ENCODE measurements at regions not wholly inside any gene's neighbourhood (a gene's known extent, or its start where the extent isn't known, plus 50 kb on each side); places are given as distances from the start of the nearest gene placed in this dataset.

- Histone ChIP-seq H2BK120ac (replicated peaks; ENCODE audit: low read depth, low read length) (no peak overlapping the region), H2BK15ac (ENCODE audit: low read length) (no peak overlapping the region), H3K14ac (ENCODE audit: insufficient read length) (no peak overlapping the region), H4K5ac (ENCODE audit: insufficient read length, low read depth, low read length) (no peak overlapping the region), H2AFZ (ENCODE audit: low read length) (no peak overlapping the region), H3K18ac (ENCODE audit: extremely low read depth, low read length) (no peak overlapping the region), H3K27ac (ENCODE audit: low read depth, low read length) (no peak overlapping the region), H3K4me2 (ENCODE audit: insufficient read depth in 1 of 2, low read depth in 2 of 2, low read length in 2 of 2) (no peak overlapping the region), H2AK5ac (ENCODE audit: low read depth, low read length) (no peak overlapping the region), H4K8ac (ENCODE audit: extremely low read depth, insufficient read depth, low read length) (no peak overlapping the region), H3K9ac (replicated peaks in 1 of 4; ENCODE audit: extremely low read depth in 1 of 4, low read depth in 3 of 4, low read length in 3 of 4) (no peak overlapping the region), H3K79me1 (ENCODE audit: low read depth, low read length) (no peaks in the 10 kb centered on the region), H4K20me1 (replicated peaks in 1 of 2; ENCODE audit: control insufficient read depth in 1 of 2, insufficient read depth in 2 of 2, low read length in 2 of 2) (no peaks in the 10 kb centered on the region), H4K91ac (replicated peaks; ENCODE audit: insufficient read length, low read length) (no peak overlapping the region), H3K27me3 (replicated peaks in 1 of 4; ENCODE audit: control insufficient read depth in 3 of 4, extremely low read depth in 1 of 4, insufficient read depth in 3 of 4, low read length in 3 of 4) (no peaks in the 10 kb centered on the region), H3K4ac (replicated peaks; ENCODE audit: insufficient read length, low read depth, low read length) (no peak overlapping the region), H3K36me3 (ENCODE audit: control insufficient read depth in 2 of 4, insufficient read depth in 4 of 4, low read length in 3 of 4) (peaks cover 0 to 14% (median 0%) of the 10 kb centered on the region in 4 experiments; a peak in 2 of 8 replicates), H2BK20ac (ENCODE audit: low read length) (no peak overlapping the region), H3K23me2 (ENCODE audit: low read depth, low read length) (no peaks in the 10 kb centered on the region), H2BK5ac (ENCODE audit: low read depth, low read length) (no peak overlapping the region), H3K79me2 (ENCODE audit: control insufficient read depth in 1 of 2, insufficient read depth in 2 of 2, low read length in 2 of 2) (no peaks in the 10 kb centered on the region), H3K23ac (ENCODE audit: insufficient read length) (no peak overlapping the region), H3K4me3 (ENCODE audit: extremely low read depth in 1 of 4, insufficient read depth in 2 of 4, low read depth in 3 of 4, low read length in 4 of 4) (no peak overlapping the region), H3K4me1 (replicated peaks in 1 of 4; ENCODE audit: control insufficient read depth in 3 of 4, insufficient read depth in 4 of 4, low read length in 3 of 4) (peaks cover 0 to 4% (median 0%) of the 10 kb centered on the region in 4 experiments; a peak in 1 of 7 replicates), H3K9me3 (ENCODE audit: insufficient read depth in 2 of 2, low read depth in 1 of 2, low read length in 1 of 2) (no peaks in the 10 kb centered on the region), H2BK12ac (ENCODE audit: low read depth, low read length) (no peak overlapping the region), H3K56ac (replicated peaks; ENCODE audit: insufficient read length, low read depth, low read length) (no peak overlapping the region)
- FAIRE-seq (no peak), DNase-seq (ENCODE audit: low read depth in 1 of 2, low spot score in 2 of 2) (no peak)
- TF ChIP-seq CHD1 (IDR thresholded peaks at IDR 0.05; ENCODE audit: low read depth, low read length) (no peak), MAFK (IDR thresholded peaks at IDR 0.05; ENCODE audit: low read depth, low read length) (no peak), BRCA1 (IDR thresholded peaks at IDR 0.05; ENCODE audit: low read depth, low read length) (no peak), KDM5A (IDR thresholded peaks at IDR 0.05; ENCODE audit: low read length) (no peak), CEBPB (IDR thresholded peaks at IDR 0.05; ENCODE audit: low read depth, low read length) (no peak), RXRA (IDR thresholded peaks at IDR 0.05; ENCODE audit: insufficient read depth, low read depth, low read length) (no peak), SP1 (IDR thresholded peaks at IDR 0.05; ENCODE audit: low read depth, low read length) (no peak)
- TF ChIP-seq, protein P1, sequence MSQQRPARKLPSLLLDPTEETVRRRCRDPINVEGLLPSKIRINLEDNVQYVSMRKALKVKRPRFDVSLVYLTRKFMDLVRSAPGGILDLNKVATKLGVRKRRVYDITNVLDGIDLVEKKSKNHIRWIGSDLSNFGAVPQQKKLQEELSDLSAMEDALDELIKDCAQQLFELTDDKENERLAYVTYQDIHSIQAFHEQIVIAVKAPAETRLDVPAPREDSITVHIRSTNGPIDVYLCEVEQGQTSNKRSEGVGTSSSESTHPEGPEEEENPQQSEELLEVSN (IDR thresholded peaks at IDR 0.05), result no peak
- ChIA-PET POLR2A (ENCODE audit: partially characterized antibody) (no interaction called here), CTCF (ENCODE audit: partially characterized antibody) (interaction anchor here (1.2 to 1.4 kb wide), 2 partner anchors 107 to 182 kb away, joined by 3 read pairs; no protein-coding TSS in a partner anchor)
- WGBS, 2 experiments (ENCODE audit: extremely low coverage in 1 of 2, insufficient coverage in 1 of 2, insufficient read length in 1 of 2, insufficient replicate concordance in 2 of 2, low coverage in 1 of 2, low lambda C conversion rate in 2 of 2, missing lambda C conversion rate in 1 of 2), result 98% methylated on average over 2 of the region's 2 CpGs; no CpG with 5 or more reads in 1 of the 2 experiments
Observed at GRCh38 chr11:92802644-92803043, 166.8 kb upstream of the MTNR1B start.
